DOHH2 (cell line): ENCODE measurements at regions not wholly inside any gene's neighbourhood (a gene's known extent, or its start where the extent isn't known, plus 50 kb on each side); places are given as distances from the start of the nearest gene placed in this dataset.

ENCODE experiments used
- H3F3A ChIP-seq: fragments of 200-600 bp; sonication (generic), shearing (Covaris generic); 2 replicates; pipeline ENCODE4 v1.6.0; 2016; ENCODE audit warnings: antibody characterized with exemption, mild to moderate bottlenecking; ENCODE audit not compliant: control insufficient read depth, insufficient read depth
- H3K27ac ChIP-seq: fragments of 200-600 bp; sonication (generic); 2 replicates; pipeline ENCODE4 v1.5.1; 2014; ENCODE audit warnings: low read depth, mild to moderate bottlenecking, low read length, moderate library complexity
- H3K27me3 ChIP-seq: fragments of 200-600 bp; sonication (generic); 2 replicates; pipeline ENCODE4 v1.6.1; 2014; ENCODE audit warnings: mild to moderate bottlenecking, low read length, mixed read lengths; ENCODE audit not compliant: control insufficient read depth
- H3K36me3 ChIP-seq: fragments of 200-600 bp; sonication (generic); 2 replicates; pipeline ENCODE4 v1.6.1; 2014; ENCODE audit warnings: mild to moderate bottlenecking, low read length, moderate library complexity, mixed read lengths; ENCODE audit not compliant: control insufficient read depth
- H3K4me1 ChIP-seq: fragments of 200-600 bp; sonication (generic); 2 replicates; pipeline ENCODE4 v1.6.1; 2014; ENCODE audit warnings: mild to moderate bottlenecking, low read length, mixed read lengths; ENCODE audit not compliant: control insufficient read depth
- H3K4me2 ChIP-seq: fragments of 200-600 bp; sonication (generic); 2 replicates; pipeline ENCODE4 v1.6.0; 2014; ENCODE audit warnings: mild to moderate bottlenecking, low read length, moderate library complexity
- H3K4me3 ChIP-seq: fragments of 200-600 bp; sonication (generic); 2 replicates; pipeline ENCODE4 v1.5.1; 2014; ENCODE audit warnings: mild to moderate bottlenecking, low read length, mixed read lengths
- H3K79me2 ChIP-seq: fragments of 200-600 bp; sonication (generic); 2 replicates; pipeline ENCODE4 v1.6.1; 2014; ENCODE audit warnings: mild to moderate bottlenecking, low read length, mixed read lengths; ENCODE audit not compliant: control insufficient read depth
- H3K9me2 ChIP-seq: fragments of 200-600 bp; sonication (generic); replicated peaks from 2 replicates; pipeline ENCODE4 v1.6.1; 2014; ENCODE audit warnings: mild to moderate bottlenecking, low read length, mixed read lengths; ENCODE audit not compliant: control insufficient read depth
- H3K9me3 ChIP-seq: fragments of 200-600 bp; sonication (generic); 2 replicates; pipeline ENCODE4 v1.6.1; 2014; ENCODE audit warnings: antibody characterized with exemption, low read length, mixed read lengths; ENCODE audit not compliant: control insufficient read depth, insufficient read depth
- H4K20me1 ChIP-seq: fragments of 200-600 bp; sonication (generic); 2 replicates; pipeline ENCODE4 v1.6.0; 2014; ENCODE audit warnings: low read depth, mild to moderate bottlenecking, antibody characterized with exemption, low read length, moderate library complexity; ENCODE audit not compliant: control insufficient read depth, insufficient read depth
- EZH2phosphoT487 ChIP-seq: fragments of 200-600 bp; sonication (generic); IDR thresholded peaks from 2 replicates; pipeline ENCODE4 v1.6.1; 2017; ENCODE audit warnings: borderline replicate concordance, mild to moderate bottlenecking, antibody characterized with exemption, low read length, moderate library complexity, mixed read lengths
- TF ChIP-seq, protein P1 (sequence below): fragments of 200-600 bp; sonication (generic); IDR thresholded peaks from one replicate; pipeline ENCODE4 v1.5.1; 2014; ENCODE audit warnings: antibody characterized with exemption, mild to moderate bottlenecking, low read depth, low read length; ENCODE audit not compliant: poor library complexity, severe bottlenecking

DNA sequence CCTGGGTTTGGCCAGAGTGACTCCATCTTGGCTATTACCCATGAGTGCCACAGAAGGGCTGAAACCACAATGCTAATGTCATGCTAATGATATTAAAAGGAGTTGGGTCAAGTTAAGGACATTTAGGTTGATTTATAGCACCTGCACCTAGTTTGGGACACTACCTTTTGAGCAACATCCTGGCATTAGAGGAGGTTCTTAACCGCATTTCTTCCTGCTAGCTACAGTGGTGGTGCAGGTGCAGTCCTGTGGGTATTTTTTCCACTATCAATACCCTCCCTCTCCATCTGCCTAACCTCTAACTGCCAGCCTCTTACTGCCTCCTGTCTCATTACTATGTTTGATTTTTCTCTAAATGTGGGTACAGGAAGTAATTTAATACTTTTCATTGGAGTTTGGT, 1276.1 kb downstream of the FSTL5 start:
- H3K9me3 ChIP-seq: no peaks in the 10 kb centered on the region
- no peaks in the 10 kb centered on the region for H3F3A ChIP-seq
- H3K27ac ChIP-seq: no peak overlapping the region
- no peaks in the 10 kb centered on the region for H3K4me1 ChIP-seq
- H3K79me2 ChIP-seq: no peaks in the 10 kb centered on the region
- no peak overlapping the region for H3K4me2 ChIP-seq
- no peaks in the 10 kb centered on the region for H3K36me3 ChIP-seq
- no peak overlapping the region for H3K4me3 ChIP-seq
- TF ChIP-seq, protein P1, sequence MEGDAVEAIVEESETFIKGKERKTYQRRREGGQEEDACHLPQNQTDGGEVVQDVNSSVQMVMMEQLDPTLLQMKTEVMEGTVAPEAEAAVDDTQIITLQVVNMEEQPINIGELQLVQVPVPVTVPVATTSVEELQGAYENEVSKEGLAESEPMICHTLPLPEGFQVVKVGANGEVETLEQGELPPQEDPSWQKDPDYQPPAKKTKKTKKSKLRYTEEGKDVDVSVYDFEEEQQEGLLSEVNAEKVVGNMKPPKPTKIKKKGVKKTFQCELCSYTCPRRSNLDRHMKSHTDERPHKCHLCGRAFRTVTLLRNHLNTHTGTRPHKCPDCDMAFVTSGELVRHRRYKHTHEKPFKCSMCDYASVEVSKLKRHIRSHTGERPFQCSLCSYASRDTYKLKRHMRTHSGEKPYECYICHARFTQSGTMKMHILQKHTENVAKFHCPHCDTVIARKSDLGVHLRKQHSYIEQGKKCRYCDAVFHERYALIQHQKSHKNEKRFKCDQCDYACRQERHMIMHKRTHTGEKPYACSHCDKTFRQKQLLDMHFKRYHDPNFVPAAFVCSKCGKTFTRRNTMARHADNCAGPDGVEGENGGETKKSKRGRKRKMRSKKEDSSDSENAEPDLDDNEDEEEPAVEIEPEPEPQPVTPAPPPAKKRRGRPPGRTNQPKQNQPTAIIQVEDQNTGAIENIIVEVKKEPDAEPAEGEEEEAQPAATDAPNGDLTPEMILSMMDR: no peak
- TF ChIP-seq EZH2phosphoT487: no peak
- no peaks in the 10 kb centered on the region for H3K27me3 ChIP-seq
- no peaks in the 10 kb centered on the region for H3K9me2 ChIP-seq
- no peaks in the 10 kb centered on the region for H4K20me1 ChIP-seq

DNA sequence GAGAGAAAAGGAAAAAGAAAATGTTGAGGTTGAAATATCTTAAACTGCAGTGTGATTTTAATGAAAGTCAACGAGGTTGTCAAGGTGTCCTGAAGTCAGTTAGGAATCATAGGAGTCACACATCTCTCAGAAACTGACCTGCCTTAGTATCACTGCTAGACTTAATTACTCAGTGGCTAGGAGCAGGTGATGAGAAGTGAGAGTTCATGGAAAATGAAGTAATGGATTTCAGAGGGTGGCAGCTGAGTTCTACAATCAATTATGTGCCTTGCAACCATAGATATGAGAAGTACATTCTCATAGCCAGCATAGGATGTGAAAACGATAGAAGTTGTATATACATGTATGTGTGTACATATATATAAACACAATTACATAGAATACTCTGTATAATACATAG, 1269.7 kb downstream of the FSTL5 start:
- TF ChIP-seq, protein P1: no peak
- TF ChIP-seq EZH2phosphoT487: no peak
- Histone ChIP-seq H3K4me1 (no peaks in the 10 kb centered on the region), H3K4me2 (no peak overlapping the region), H3K27ac (no peak overlapping the region), H4K20me1 (no peaks in the 10 kb centered on the region), H3K36me3 (no peaks in the 10 kb centered on the region), H3K9me3 (no peaks in the 10 kb centered on the region), H3K4me3 (no peak overlapping the region), H3F3A (no peaks in the 10 kb centered on the region), H3K79me2 (no peaks in the 10 kb centered on the region), H3K27me3 (no peaks in the 10 kb centered on the region), H3K9me2 (no peaks in the 10 kb centered on the region)

DNA sequence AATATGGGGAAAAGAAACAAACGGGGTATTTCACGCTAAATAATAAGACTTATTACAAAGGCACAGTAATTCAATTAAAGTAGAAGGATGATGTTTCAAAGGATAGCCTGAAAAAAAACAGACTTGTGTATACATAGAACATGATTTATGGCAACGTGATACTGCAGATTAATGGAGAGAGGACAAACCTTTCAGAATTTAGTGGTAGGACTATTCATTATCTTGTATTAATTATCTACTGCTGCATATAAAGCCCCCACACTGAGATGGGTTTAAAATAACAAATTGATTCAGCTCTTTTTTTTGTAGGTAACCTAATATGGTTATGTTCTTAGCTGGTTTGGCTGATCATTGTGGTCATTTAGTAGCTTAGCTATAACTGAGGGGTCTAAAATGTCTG, 1269.0 kb downstream of the FSTL5 start:
- TF ChIP-seq, protein P1: no peak
- no peak for TF ChIP-seq EZH2phosphoT487
- Histone ChIP-seq H3K27ac (no peak overlapping the region), H3K4me1 (no peaks in the 10 kb centered on the region), H3K9me3 (no peaks in the 10 kb centered on the region), H3K79me2 (no peaks in the 10 kb centered on the region), H4K20me1 (no peaks in the 10 kb centered on the region), H3F3A (no peaks in the 10 kb centered on the region), H3K27me3 (no peaks in the 10 kb centered on the region), H3K36me3 (no peaks in the 10 kb centered on the region), H3K4me2 (no peak overlapping the region), H3K9me2 (no peaks in the 10 kb centered on the region), H3K4me3 (no peak overlapping the region)

DNA sequence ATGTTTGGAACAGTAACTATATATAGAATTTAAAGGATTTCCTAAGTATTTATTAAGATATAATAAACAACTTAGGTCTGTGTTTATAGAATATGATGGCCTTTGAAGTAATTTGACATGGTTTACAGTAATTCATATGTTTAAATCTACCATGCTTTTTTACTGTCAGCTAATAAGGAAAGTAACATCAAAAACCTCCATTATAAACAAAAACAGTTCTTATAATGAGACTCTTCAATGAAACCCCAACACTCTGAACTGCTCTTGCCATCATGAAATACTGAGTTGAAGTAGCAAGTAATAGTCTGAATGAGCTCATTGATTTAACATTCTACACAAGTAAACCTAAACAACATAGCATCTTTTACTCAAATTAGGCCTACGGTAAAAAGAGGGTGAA, 1236.5 kb downstream of the FSTL5 start:
- no peaks in the 10 kb centered on the region for H3K79me2 ChIP-seq
- TF ChIP-seq EZH2phosphoT487: no peak
- TF ChIP-seq, protein P1: no peak
- H3K27ac ChIP-seq: no peak overlapping the region
- H3K4me3 ChIP-seq: no peak overlapping the region
- no peaks in the 10 kb centered on the region for H3K36me3 ChIP-seq
- no peaks in the 10 kb centered on the region for H3K9me2 ChIP-seq
- H3K4me1 ChIP-seq: no peaks in the 10 kb centered on the region
- no peaks in the 10 kb centered on the region for H3K27me3 ChIP-seq
- H3F3A ChIP-seq: no peaks in the 10 kb centered on the region
- no peaks in the 10 kb centered on the region for H4K20me1 ChIP-seq
- H3K4me2 ChIP-seq: no peak overlapping the region
- H3K9me3 ChIP-seq: no peaks in the 10 kb centered on the region
